Right lung (tissue), 2 donors: ENCODE measurements at regions not wholly inside any gene's neighbourhood (a gene's known extent, or its start where the extent isn't known, plus 50 kb on each side); places are given as distances from the start of the nearest gene placed in this dataset.

Experiments used
- DNase-seq, 2 donors: peaks; one replicate each; pipeline ENCODE4 v3.0.0-alpha.2; 2013

GRCh38 chr2:62281663-62282062 is 85.7 kb downstream of the B3GNT2 start:
- DNase-seq: no peak

- no peak for DNase-seq
These were observed 81.8 kb downstream of the B3GNT2 start for GRCh38 chr2:62277688-62278087.
